ENCODE measurements at regions not wholly inside any gene's neighbourhood (a gene's known extent, or its start where the extent isn't known, plus 50 kb on each side); places are given as distances from the start of the nearest gene placed in this dataset.
A peak's percentile ranks its signal among the peaks of the same experiment; 100 is the strongest.

- Histone ChIP-seq H3K36me3 (ENCODE audit: control insufficient read depth in 4 of 4, insufficient read depth in 4 of 4, low read length in 4 of 4) (no peaks in the 10 kb centered on the region), H3K9ac (ENCODE audit: insufficient read depth in 1 of 2, low read length in 2 of 2) (no peak overlapping the region), H3K27ac (ENCODE audit: low read depth in 1 of 2, low read length in 1 of 2) (no peak overlapping the region), H3K4me1 (ENCODE audit: control insufficient read depth in 5 of 5, insufficient read depth in 5 of 5, low read length in 5 of 5) (no peaks in the 10 kb centered on the region), H3K27me3 (ENCODE audit: control insufficient read depth in 3 of 3, insufficient read depth in 3 of 3, low read length in 2 of 3) (no peaks in the 10 kb centered on the region), H3K4me3 (no peak overlapping the region), H3K9me3 (ENCODE audit: control insufficient read depth in 4 of 4, insufficient read depth in 3 of 4, low read length in 3 of 4) (no peaks in the 10 kb centered on the region)
- no peak for TF ChIP-seq CTCF (IDR thresholded peaks at IDR 0.05; ENCODE audit: control extremely low read depth, extremely low read depth)
- ATAC-seq (ENCODE audit: insufficient read depth, low FRiP score), result no peak
- DNase-seq, result no peak
- 54 to 63% methylated on average over 3 of the region's 3 CpGs for WGBS, 2 donors
Observed at GRCh38 chr20:34190262-34190661, 51.0 kb upstream of the ASIP start.

GRCh38 chr20:34190679-34191090 lies 50.5 kb upstream of the ASIP start:
- no peak for ATAC-seq (ENCODE audit: insufficient read depth, low FRiP score)
- no peak overlapping the region for H3K9ac ChIP-seq (ENCODE audit: insufficient read depth in 1 of 2, low read length in 2 of 2)
- no peak overlapping the region for H3K27ac ChIP-seq (ENCODE audit: low read depth in 1 of 2, low read length in 1 of 2)
- no peaks in the 10 kb centered on the region for H3K27me3 ChIP-seq (ENCODE audit: control insufficient read depth in 3 of 3, insufficient read depth in 3 of 3, low read length in 2 of 3)
- no peaks in the 10 kb centered on the region for H3K4me1 ChIP-seq (ENCODE audit: control insufficient read depth in 5 of 5, insufficient read depth in 5 of 5, low read length in 5 of 5)
- H3K9me3 ChIP-seq (ENCODE audit: control insufficient read depth in 4 of 4, insufficient read depth in 3 of 4, low read length in 3 of 4), result no peaks in the 10 kb centered on the region
- no peaks in the 10 kb centered on the region for H3K36me3 ChIP-seq (ENCODE audit: control insufficient read depth in 4 of 4, insufficient read depth in 4 of 4, low read length in 4 of 4)
- H3K4me3 ChIP-seq, result no peak overlapping the region
- TF ChIP-seq CTCF (IDR thresholded peaks at IDR 0.05; ENCODE audit: control extremely low read depth, extremely low read depth), result peak; percentile 73
- peak; percentile 83 to 89 (median 83) for DNase-seq
- 13 to 21% methylated on average over 3 of the region's 3 CpGs for WGBS, 2 donors
